ENCODE measurements at regions not wholly inside any gene's neighbourhood (a gene's known extent, or its start where the extent isn't known, plus 50 kb on each side); places are given as distances from the start of the nearest gene placed in this dataset.

- TF ChIP-seq CTCF (IDR thresholded peaks at IDR 0.05; ENCODE audit: insufficient read depth, low read length) (no peak), POLR2AphosphoS5 (IDR thresholded peaks at IDR 0.05; ENCODE audit: low read depth) (no peak), GABPA (IDR thresholded peaks at IDR 0.05; ENCODE audit: low read depth) (no peak), SPI1 (IDR thresholded peaks at IDR 0.05; ENCODE audit: borderline replicate concordance, low read depth) (no peak)
- TF ChIP-seq, protein P1, sequence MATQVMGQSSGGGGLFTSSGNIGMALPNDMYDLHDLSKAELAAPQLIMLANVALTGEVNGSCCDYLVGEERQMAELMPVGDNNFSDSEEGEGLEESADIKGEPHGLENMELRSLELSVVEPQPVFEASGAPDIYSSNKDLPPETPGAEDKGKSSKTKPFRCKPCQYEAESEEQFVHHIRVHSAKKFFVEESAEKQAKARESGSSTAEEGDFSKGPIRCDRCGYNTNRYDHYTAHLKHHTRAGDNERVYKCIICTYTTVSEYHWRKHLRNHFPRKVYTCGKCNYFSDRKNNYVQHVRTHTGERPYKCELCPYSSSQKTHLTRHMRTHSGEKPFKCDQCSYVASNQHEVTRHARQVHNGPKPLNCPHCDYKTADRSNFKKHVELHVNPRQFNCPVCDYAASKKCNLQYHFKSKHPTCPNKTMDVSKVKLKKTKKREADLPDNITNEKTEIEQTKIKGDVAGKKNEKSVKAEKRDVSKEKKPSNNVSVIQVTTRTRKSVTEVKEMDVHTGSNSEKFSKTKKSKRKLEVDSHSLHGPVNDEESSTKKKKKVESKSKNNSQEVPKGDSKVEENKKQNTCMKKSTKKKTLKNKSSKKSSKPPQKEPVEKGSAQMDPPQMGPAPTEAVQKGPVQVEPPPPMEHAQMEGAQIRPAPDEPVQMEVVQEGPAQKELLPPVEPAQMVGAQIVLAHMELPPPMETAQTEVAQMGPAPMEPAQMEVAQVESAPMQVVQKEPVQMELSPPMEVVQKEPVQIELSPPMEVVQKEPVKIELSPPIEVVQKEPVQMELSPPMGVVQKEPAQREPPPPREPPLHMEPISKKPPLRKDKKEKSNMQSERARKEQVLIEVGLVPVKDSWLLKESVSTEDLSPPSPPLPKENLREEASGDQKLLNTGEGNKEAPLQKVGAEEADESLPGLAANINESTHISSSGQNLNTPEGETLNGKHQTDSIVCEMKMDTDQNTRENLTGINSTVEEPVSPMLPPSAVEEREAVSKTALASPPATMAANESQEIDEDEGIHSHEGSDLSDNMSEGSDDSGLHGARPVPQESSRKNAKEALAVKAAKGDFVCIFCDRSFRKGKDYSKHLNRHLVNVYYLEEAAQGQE (IDR thresholded peaks at IDR 0.05; ENCODE audit: insufficient replicate concordance, low read depth) = no peak
These were observed 50.1 kb upstream of the IGFBP5 start for GRCh38 chr2:216745453-216745852.

All from HL-60 (cell line).